Kidney capillary endothelial cell (primary cell): ENCODE measurements at regions not wholly inside any gene's neighbourhood (a gene's known extent, or its start where the extent isn't known, plus 50 kb on each side); places are given as distances from the start of the nearest gene placed in this dataset.
"Not testable (repeated sequence)": the region's sequence is repeated elsewhere in the genome, so short reads cannot be mapped to it uniquely, and the experiment has no call there.

ENCODE experiments used
- DNase-seq: peaks from one replicate; pipeline ENCODE4 v3.0.0-alpha.2; 2018; ENCODE audit warnings: low spot score

- no peak for DNase-seq
Observed at GRCh38 chr22:22716136-22716665, 71.8 kb downstream of the GGTLC2 start.

GRCh38 chr22:22717664-22718063 is 73.2 kb downstream of the GGTLC2 start:
- DNase-seq = no peak

- peak; percentile 44 for DNase-seq
Observed at GRCh38 chr22:22720201-22720723, 75.8 kb downstream of the GGTLC2 start.

- DNase-seq = no peak
Observed at GRCh38 chr22:22720724-22721261, 76.4 kb downstream of the GGTLC2 start.

GRCh38 chr22:22721681-22722354 is 77.4 kb downstream of the GGTLC2 start:
- DNase-seq = peak; percentile 21

- DNase-seq = no peak
Observed at GRCh38 chr22:22728382-22728781, 84.0 kb downstream of the GGTLC2 start.

GRCh38 chr22:22730655-22731373 is 86.4 kb downstream of the GGTLC2 start:
- no peak for DNase-seq

- no peak for DNase-seq
Observed at GRCh38 chr22:22731374-22731676, 86.9 kb downstream of the GGTLC2 start.

GRCh38 chr22:22733006-22733405 is 88.6 kb downstream of the GGTLC2 start:
- DNase-seq = not testable (repeated sequence)

GRCh38 chr22:22733881-22734373 is 89.5 kb downstream of the GGTLC2 start:
- DNase-seq = no peak

- DNase-seq = not testable (repeated sequence)
Observed at GRCh38 chr22:22734395-22735272, 90.2 kb downstream of the GGTLC2 start.

- not testable (repeated sequence) for DNase-seq
Observed at GRCh38 chr22:22735276-22735675, 90.9 kb downstream of the GGTLC2 start.

GRCh38 chr22:22735695-22736611 is 91.5 kb downstream of the GGTLC2 start:
- no peak for DNase-seq

- DNase-seq = no peak
Observed at GRCh38 chr22:22737590-22737989, 93.2 kb downstream of the GGTLC2 start.

- no peak for DNase-seq
Observed at GRCh38 chr22:22738959-22739585, 94.7 kb downstream of the GGTLC2 start.

- no peak for DNase-seq
Observed at GRCh38 chr22:22740560-22741276, 96.3 kb downstream of the GGTLC2 start.

- no peak for DNase-seq
Observed at GRCh38 chr22:22741843-22742242, 97.4 kb downstream of the GGTLC2 start.

- DNase-seq = no peak
Observed at GRCh38 chr22:22742641-22743040, 98.2 kb downstream of the GGTLC2 start.

- DNase-seq = no peak
Observed at GRCh38 chr22:22743128-22743760, 98.8 kb downstream of the GGTLC2 start.
